Neural crest cell (in vitro differentiated cells): ENCODE measurements at regions not wholly inside any gene's neighbourhood (a gene's known extent, or its start where the extent isn't known, plus 50 kb on each side); places are given as distances from the start of the nearest gene placed in this dataset.

Experiments used
- DNase-seq: peaks from one replicate; pipeline ENCODE4 v3.0.0; 2021; ENCODE audit warnings: low read depth, mixed read lengths, low spot score
- H3K27ac Mint-ChIP-seq: one replicate; pipeline ENCODE4 v1.8.0; 2021; ENCODE audit warnings: mild to moderate bottlenecking, mixed read lengths; ENCODE audit not compliant: unreplicated experiment
- H3K27me3 Mint-ChIP-seq: 2 replicates; pipeline ENCODE4 v1.8.0; 2021; ENCODE audit warnings: low read depth, mild to moderate bottlenecking, mixed read lengths
- H3K36me3 Mint-ChIP-seq: 2 replicates; pipeline ENCODE4 v1.8.0; 2021; ENCODE audit warnings: low read depth, mild to moderate bottlenecking, mixed read lengths
- H3K4me1 Mint-ChIP-seq: 2 replicates; pipeline ENCODE4 v1.8.0; 2021; ENCODE audit warnings: mixed read lengths
- H3K4me3 Mint-ChIP-seq: one replicate; pipeline ENCODE4 v1.8.0; 2021; ENCODE audit warnings: mild to moderate bottlenecking, mixed read lengths
- H3K9me3 Mint-ChIP-seq: 2 replicates; pipeline ENCODE4 v1.8.0; 2021; ENCODE audit warnings: mixed read lengths
- TF ChIP-seq, protein P1 (sequence below): fragments of 200-600 bp; sonication (generic); conservative IDR thresholded peaks from 2 replicates; pipeline ENCODE4 v1.5.0; 2021; ENCODE audit warnings: antibody characterized with exemption, mild to moderate bottlenecking

DNA sequence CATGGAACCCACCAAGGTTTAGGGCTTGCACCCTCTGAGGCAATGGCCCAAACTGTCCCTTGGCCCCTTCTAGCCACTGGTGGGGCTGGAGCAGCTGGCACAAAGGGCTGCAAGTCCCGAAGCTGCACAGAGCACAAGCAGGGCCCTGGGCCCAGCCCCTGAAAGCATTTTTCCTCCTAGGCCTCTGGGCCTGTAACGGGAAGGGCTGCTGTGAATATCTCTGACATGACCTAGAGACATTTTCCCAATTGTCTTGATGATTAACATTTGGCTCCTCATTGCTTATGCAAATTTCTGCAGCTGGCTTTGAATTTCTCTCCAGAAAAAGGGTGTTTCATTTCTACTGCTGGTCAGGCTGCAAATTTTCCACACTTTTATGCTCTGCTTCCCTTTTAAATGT lies 151.5 kb upstream of the CADPS start:
- no peak for DNase-seq
- H3K27ac Mint-ChIP-seq, result no peak overlapping the region
- TF ChIP-seq, protein P1, sequence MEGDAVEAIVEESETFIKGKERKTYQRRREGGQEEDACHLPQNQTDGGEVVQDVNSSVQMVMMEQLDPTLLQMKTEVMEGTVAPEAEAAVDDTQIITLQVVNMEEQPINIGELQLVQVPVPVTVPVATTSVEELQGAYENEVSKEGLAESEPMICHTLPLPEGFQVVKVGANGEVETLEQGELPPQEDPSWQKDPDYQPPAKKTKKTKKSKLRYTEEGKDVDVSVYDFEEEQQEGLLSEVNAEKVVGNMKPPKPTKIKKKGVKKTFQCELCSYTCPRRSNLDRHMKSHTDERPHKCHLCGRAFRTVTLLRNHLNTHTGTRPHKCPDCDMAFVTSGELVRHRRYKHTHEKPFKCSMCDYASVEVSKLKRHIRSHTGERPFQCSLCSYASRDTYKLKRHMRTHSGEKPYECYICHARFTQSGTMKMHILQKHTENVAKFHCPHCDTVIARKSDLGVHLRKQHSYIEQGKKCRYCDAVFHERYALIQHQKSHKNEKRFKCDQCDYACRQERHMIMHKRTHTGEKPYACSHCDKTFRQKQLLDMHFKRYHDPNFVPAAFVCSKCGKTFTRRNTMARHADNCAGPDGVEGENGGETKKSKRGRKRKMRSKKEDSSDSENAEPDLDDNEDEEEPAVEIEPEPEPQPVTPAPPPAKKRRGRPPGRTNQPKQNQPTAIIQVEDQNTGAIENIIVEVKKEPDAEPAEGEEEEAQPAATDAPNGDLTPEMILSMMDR, result no peak
- no peaks in the 10 kb centered on the region for H3K27me3 Mint-ChIP-seq
- no peak overlapping the region for H3K4me3 Mint-ChIP-seq
- H3K36me3 Mint-ChIP-seq, result no peaks in the 10 kb centered on the region
- peaks cover 5% of the 10 kb centered on the region for H3K9me3 Mint-ChIP-seq
- peaks cover 8% of the 10 kb centered on the region for H3K4me1 Mint-ChIP-seq

DNA sequence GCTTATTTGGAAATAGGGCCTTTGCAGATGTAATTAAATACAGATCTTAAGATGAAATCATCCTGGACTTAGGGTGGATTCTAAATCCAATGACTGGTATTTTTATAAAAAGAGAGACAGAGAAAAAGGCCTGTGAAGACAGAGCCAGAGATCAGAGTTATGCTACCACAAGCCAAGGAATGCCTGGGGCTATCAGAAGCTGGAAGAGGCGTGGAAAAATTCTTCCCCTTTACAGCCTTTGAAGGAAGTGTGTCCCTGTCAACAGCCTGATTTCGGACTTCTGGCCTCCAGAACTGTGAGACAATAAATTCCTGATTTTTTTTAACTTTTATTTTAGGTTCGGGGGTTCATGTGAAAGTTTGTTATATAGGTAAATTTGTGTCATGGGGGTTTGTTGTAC lies 154.1 kb upstream of the CADPS start:
- Mint-ChIP-seq H3K27me3 (no peaks in the 10 kb centered on the region), H3K4me1 (peaks cover 4% of the 10 kb centered on the region), H3K36me3 (no peaks in the 10 kb centered on the region), H3K9me3 (peaks cover 5% of the 10 kb centered on the region), H3K4me3 (no peak overlapping the region), H3K27ac (no peak overlapping the region)
- TF ChIP-seq, protein P1, result no peak
- DNase-seq, result no peak

DNA sequence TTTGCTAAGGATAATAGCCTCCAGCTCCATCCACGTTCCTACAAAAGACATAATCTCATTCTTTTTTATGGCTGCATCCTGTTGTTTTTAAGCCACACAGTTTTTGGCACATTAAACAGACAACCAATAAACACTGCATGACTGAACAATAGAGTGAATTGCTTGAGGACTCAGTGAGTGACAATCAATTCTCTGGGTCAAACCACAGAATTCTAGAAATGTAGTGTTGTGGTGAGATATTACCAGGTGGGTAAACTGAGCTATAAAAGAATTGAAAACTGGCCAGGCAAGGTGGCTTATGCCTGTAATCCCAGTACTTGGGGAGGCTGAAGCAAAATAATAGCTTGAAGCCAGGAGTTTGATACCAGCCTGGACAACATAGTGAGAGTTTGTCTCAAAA lies 154.7 kb upstream of the CADPS start:
- Mint-ChIP-seq H3K27ac (no peak overlapping the region), H3K27me3 (no peaks in the 10 kb centered on the region), H3K4me3 (no peak overlapping the region), H3K4me1 (peaks cover 4% of the 10 kb centered on the region), H3K9me3 (peaks cover 5% of the 10 kb centered on the region), H3K36me3 (no peaks in the 10 kb centered on the region)
- TF ChIP-seq, protein P1, result no peak
- DNase-seq, result no peak

DNA sequence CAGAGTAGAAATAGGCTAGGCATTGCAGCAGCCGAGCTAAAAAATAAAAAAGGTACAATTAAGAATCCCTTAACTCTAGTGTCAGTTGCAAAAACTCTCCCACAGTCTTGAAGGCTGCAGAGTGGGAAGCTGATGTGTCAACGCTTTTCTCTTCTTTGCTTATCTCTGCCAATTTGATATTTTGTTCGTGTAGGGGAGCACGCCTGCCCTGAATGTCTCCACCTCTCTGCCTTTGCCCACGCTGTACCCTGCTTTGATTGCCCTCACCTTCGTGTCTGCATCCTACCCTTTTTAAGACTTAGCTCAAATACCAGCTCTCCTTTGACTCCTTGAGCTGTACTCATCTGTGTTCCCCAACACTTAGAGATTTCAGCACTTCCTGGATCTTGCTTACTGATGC lies 155.4 kb upstream of the CADPS start:
- Mint-ChIP-seq H3K27me3 (no peaks in the 10 kb centered on the region), H3K4me3 (no peak overlapping the region), H3K4me1 (peaks cover 4% of the 10 kb centered on the region), H3K9me3 (peaks cover 5% of the 10 kb centered on the region), H3K27ac (no peak overlapping the region), H3K36me3 (no peaks in the 10 kb centered on the region)
- TF ChIP-seq, protein P1, result no peak
- no peak for DNase-seq

DNA sequence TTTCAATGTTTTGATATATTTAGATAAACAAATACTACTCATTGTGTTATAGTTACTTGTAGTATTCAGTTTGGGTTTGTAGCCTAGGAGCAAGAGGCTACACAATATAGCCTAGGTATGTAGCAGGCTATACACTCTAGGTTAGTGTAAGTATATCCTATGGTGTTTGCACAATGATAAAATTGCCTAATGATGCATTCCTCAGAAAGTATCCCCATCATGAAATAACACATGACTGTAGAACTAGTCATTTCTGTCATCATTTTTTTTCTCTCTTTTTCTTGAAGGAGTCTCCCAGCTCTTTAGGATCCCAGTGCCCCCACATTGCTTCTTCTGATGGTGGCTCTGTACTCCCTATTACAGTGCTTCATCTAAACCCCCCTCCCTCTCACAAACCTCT lies 157.7 kb upstream of the CADPS start:
- Mint-ChIP-seq H3K27me3 (no peaks in the 10 kb centered on the region), H3K4me1 (peaks cover 4% of the 10 kb centered on the region), H3K27ac (no peak overlapping the region), H3K9me3 (no peaks in the 10 kb centered on the region), H3K36me3 (no peaks in the 10 kb centered on the region), H3K4me3 (no peak overlapping the region)
- DNase-seq, result no peak
- TF ChIP-seq, protein P1, result no peak

DNA sequence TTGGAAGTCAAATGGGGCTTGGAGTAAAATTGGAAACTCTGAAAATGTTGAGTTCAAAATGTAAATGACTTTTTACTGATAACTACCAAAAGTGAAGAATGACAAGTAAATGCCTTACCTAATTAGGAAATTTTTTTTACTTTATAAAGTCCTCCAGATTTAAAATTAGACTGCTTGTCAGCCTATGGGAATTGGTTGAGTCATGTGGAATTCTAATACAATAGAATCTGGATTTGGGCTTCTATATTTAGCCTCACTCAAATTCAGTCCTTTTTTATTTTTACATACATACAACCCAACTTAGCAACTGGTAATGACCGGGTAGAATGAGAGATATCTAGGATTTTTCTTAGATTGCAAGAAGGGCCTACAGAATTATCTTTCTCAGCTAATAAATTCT lies 158.9 kb upstream of the CADPS start:
- no peaks in the 10 kb centered on the region for H3K36me3 Mint-ChIP-seq
- TF ChIP-seq, protein P1, result no peak
- no peaks in the 10 kb centered on the region for H3K27me3 Mint-ChIP-seq
- H3K9me3 Mint-ChIP-seq, result no peaks in the 10 kb centered on the region
- H3K4me3 Mint-ChIP-seq, result no peak overlapping the region
- no peak overlapping the region for H3K27ac Mint-ChIP-seq
- no peak for DNase-seq
- peaks cover 4% of the 10 kb centered on the region for H3K4me1 Mint-ChIP-seq
